GM21526 (cell line): ENCODE measurements at regions not wholly inside any gene's neighbourhood (a gene's known extent, or its start where the extent isn't known, plus 50 kb on each side); places are given as distances from the start of the nearest gene placed in this dataset.

ENCODE experiments used
- ATAC-seq: cut with Tn5 transposase; IDR thresholded peaks from one replicate; pipeline ENCODE4 v1.9.1; 2021; ENCODE audit warnings: moderate library complexity; ENCODE audit not compliant: unreplicated experiment, low FRiP score

DNA sequence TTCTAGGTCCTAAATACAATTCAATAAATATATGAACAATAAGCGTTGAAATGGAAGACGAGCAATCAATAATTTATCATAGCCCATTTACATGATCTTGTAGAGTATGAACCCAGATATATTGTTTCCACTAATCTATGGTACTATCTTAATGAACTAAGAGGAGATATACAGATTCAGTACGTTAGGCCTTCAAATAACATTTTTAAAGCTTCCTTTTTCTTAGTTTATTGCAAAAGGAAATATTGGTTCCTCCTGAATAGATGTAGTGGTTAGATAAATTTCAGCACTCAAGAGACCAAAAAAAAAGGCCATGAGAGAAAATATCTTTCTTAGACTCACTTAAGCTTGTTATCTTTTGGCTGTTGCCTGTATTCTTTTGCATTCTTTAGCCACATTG, 147.5 kb upstream of the PITX2 start:
- no peak for ATAC-seq

GRCh38 chr4:110778521-110778920, 155.6 kb upstream of the PITX2 start:
- ATAC-seq = no peak

DNA sequence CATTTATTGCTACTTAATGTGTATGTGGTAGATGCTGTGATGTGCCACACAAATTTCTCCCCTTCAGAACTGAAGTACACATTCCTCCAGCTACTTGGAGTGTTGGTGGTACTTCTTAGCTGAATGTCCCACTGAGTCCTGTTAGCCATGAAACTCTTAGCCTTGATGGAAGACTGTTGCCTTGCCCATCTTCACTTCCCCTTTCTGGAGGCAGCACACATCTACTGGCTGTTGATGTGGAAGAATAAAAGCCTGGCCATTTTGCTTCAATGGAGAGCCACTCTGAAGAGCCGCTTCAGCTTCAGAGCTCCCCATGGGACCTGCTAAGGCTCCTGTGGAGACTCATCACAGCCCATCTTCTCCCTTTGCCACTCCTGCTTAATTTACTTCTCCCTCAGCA, 157.7 kb upstream of the PITX2 start:
- no peak for ATAC-seq

- ATAC-seq = no peak
Measured at GRCh38 chr4:110781944-110782343, 159.1 kb upstream of the PITX2 start.

- no peak for ATAC-seq
Measured at GRCh38 chr4:110787109-110787508, 164.2 kb upstream of the PITX2 start.

GRCh38 chr4:110787707-110788106, 164.8 kb upstream of the PITX2 start:
- ATAC-seq = no peak

- ATAC-seq = no peak
Measured at GRCh38 chr4:110788302-110788701, 165.4 kb upstream of the PITX2 start.

GRCh38 chr4:110792036-110792435, 169.2 kb upstream of the PITX2 start:
- no peak for ATAC-seq

DNA sequence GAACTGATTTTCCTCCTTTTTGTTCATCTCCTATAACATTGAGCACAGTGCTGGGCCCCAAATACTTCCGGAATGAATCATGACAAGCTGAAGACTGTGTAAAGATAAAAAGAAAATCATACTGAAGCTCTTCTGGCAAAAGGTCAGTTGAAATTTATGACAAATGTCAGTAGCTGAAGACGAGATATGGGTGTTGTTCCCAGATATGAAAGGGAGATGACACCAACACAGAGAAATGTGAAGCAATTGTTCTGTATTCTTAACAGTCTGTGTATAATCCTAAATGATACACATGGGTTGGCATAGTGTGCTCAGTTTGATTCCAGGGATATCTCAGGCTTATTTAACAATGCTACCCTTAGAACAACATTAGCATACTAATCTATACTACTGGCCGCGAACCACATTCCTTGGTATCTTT, 170.5 kb upstream of the PITX2 start:
- ATAC-seq = no peak

DNA sequence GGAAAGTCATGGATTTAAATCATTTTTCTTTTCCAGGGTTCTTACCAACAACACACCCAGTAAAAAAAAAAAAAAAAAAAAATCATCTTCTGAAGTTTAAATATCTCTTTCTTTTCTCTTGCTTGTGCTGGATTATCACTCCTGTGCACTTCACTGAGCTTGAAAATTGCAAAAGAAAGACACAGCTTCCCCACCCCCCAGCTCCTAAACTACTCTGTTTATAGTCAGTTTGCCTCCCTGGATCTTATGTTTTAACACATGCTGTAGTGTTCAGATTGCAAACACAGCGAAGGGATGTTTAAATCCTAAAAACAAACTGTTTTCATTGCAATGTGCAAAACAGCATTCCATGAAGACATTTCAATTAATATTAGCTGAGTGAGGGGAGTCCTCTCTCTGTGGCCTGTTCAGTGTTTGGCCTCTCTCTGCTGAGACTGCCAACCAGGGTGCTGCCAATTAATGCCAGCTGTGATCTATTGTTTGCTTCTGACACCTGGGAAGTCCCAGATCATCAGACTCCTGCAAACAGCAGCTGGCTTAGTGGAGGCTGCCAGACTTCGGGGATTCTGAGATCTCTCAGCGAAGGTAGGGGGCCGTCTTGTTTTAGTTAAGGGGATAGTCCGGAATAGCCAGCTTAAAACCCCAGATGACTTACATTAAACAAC, 171.1 kb upstream of the PITX2 start:
- ATAC-seq = no peak

- ATAC-seq = no peak
Measured at GRCh38 chr4:110795971-110796370, 173.1 kb upstream of the PITX2 start.

DNA sequence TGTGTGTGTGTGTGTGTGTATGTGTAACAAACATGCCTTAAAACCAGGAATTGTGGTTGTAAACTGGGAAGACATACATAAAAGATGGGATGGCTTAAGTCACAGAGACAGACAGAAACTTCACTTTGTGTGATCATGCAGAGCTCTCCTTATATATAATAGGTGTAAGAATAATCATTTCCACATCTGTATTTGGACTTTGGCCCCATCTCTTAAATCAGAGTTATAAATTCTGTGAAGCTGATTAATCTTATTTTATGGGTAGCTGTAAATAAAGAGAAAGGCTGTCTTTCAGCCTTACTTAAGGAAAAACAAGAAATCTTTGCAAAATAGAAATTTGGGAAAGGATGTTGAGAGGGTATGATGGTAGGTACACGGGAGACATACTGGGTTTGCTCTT, 174.6 kb upstream of the PITX2 start:
- ATAC-seq = no peak

DNA sequence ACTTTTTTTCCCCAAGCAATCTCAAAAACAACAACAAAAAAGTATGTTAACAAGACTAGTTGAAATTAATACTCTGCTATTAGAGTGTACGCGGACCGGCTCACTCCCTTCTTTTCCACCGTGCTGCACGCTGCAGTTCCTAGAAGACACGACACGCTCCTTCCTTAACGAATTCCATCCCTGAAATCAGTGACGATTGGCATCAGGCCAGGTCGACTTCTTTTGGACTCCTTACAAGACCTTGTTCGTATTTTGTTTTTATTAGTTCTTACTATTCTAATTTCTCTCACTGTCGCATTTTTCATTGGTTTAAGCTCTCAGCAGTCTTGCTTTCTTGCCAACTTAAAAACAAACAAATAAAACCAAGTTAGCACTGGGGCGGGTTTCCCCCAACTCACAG, 175.8 kb upstream of the PITX2 start:
- ATAC-seq = no peak

DNA sequence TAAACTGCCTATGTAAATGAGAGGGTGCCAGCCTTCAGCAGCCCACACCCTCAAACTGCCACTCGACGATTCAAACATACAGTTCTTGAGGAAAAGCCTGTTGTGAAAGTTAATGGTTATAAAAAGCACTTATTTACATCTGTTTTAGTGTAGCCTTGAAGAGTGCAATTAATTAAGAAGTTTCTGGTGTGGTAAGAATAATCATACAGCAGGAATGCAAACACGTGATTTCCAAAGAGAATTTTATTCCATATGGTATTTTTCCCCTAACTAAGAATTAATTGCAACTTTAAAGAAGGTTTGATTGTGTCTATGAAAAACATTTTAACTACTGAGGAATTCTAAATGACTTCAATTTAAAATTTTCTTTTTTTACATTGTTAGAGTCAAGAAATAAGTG, 176.3 kb upstream of the PITX2 start:
- no peak for ATAC-seq

DNA sequence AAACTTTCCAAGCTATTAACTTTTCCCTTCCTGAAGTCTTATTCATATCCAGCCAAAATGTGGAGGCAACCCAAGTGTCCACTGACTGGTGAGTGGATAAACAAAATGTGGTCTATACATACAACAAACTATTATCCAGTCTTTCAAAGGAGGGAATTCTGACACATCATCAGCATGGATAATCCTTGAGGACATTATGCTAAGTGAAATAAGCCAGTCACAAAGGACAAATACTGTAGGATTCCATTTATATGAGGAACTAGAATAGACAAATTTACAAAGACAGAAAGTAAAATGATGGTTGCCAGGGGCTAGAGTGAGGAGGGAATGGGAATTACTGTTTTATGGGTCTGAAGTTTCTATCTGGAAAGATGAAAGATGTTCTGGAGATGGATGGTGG, 178.7 kb upstream of the PITX2 start:
- no peak for ATAC-seq

GRCh38 chr4:110808351-110808878, 185.5 kb upstream of the PITX2 start:
- ATAC-seq = no peak

DNA sequence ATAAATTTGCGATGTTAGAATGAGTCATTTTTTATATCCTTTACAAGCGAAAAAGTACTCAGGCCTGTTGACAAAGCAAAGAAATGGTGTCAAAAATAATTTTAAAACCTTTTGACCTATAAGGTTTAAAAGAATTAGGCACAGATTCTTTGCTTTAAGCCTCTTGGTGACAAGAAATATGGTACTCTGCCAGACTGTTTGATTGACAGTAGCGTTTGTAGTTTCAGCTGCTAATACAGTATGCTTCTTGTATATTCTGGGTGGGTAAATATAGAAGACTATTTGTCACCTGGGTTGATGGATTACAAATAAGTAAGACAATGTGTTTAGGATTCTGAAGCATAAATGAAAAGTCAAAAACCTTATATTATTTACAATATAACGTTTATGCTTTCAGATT, 193.1 kb upstream of the PITX2 start:
- no peak for ATAC-seq

DNA sequence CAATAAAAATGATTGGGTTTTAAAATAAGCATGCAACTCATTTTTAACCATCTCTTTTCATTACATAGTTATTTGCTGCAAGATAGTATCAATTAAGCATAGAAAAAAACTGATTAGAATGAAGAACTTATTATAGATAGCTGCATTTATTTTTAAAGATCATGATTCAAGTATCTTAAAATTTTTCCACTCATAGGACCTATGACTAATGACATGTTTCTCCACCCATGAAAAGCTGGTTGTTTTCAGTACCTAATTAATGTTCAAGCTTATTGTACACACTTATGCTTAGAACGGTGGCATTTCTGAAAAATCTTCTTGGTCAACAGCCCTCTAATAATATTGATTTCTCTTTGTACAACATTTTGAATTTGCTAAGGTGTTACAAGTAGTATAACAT, 193.5 kb upstream of the PITX2 start:
- no peak for ATAC-seq

DNA sequence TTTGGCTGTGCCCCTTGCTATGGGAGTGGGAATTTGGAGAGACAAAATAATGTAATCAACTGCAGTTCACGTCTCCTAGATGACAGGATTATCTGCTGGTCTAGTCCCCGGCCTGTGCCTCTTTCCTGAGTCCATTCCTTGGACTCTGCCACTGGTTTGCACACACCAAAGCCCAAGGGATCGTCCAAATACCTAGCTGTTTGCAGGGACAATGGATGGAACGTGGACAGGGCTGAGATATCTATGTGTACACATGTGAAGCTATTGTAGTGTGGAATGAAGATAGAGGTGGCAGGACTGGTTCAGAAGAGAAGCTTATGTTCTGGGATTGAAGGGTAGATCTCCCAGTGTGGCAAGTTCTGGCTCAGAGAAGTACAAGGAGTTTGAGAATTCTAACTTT, 198.3 kb upstream of the PITX2 start:
- ATAC-seq = no peak

GRCh38 chr4:110823251-110823650, 200.4 kb upstream of the PITX2 start:
- no peak for ATAC-seq

DNA sequence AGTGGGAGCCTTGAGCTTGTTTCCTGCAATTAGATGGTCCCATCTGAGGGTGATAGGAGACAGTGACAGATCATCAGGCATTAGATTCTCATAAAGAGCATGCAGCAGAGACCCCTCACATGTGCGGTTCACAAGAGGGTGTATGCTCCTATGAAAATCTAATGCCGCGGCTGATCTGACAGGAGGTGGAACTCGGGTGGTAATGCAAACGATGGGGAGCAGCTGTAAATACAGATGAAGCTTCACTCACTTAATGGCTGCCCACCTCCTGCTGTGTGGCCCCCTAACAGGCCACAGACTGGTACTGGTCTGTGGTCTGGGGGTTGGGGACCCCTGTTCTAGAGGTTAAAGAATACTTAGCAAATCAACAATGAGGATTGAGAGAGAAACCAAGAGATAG, 201.5 kb upstream of the PITX2 start:
- ATAC-seq = no peak

DNA sequence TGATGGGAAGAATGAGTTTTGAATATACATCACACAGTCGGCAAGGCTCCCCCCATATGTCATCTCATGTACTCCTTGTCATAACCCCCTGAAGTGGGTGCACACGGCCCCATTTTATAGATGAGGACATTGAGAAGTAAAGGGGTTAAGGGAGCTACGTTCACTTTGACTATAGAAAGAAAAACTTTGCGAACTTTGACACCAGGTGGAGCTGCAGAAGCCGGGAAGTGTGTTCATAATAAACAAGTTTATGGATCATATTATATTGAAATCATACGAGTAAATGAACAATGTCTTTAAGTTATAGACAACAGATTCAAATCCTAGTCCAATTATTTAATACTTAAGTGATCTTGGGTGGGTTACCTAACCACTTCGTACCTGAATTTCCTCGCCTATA, 203.8 kb upstream of the PITX2 start:
- ATAC-seq = no peak

- ATAC-seq = no peak
Measured at GRCh38 chr4:110830461-110830860, 207.6 kb upstream of the PITX2 start.
